NCI-H1694 treated with DMSO at 0.1 percent for 48 hours (cell line): ENCODE measurements at regions not wholly inside any gene's neighbourhood (a gene's known extent, or its start where the extent isn't known, plus 50 kb on each side); places are given as distances from the start of the nearest gene placed in this dataset.

Experiments
- DNase-seq: peaks from one replicate; lab custom pipeline; 2025; lab: John Stamatoyannopoulos, UW

DNA sequence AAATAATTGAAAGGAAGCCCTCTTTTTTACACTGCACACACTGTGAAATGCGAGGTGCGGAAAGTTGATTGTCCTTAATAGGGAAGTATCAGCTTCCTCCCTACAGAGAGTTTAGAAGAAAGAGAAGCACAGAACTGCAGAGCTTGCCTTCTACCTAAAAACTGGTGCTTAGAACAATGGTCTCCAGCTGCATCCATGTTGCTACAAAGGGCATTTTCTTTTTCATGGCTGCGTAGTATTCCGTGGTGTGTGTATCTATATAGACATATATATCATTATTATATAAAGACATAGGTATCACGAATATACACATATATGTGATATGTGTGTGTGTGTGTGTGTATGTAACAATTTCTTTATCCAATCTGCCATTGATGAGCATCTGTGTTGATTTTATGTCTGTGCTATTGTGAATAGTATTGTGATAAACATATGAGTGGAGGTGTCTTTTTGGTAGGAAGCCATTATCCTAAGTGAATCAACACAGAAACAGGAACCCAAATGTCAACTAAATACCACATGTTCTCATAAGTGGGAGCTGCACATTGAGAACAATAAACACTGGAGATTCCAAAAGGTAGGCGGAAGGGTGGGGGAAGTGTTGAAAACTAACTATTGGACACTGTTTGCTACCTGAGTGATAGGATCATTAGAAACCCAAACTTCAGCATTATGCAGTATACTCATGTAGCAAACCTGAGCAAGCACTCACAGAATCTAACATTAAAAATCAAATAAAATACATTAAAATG lies 290.0 kb upstream of the RUNX1 start:
- DNase-seq = no peak

DNA sequence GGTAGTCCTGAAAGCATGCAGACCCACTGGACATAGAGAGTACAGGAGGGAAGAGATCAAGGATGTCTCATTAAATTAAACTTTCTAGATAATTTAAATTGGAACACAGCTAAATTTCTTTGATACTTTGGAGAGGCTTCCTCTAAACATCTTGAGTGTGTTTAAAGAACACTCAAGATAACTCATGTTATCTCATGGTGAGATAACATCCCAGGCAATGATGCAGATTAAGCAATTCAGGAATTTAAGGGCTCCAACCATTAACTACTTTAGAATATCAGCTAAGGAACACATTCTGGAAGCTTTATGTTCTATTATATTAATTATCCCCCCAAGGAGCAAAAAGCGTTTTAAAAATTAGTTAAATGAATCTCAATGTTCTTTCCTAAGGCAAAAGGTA lies 289.2 kb upstream of the RUNX1 start:
- DNase-seq = no peak

DNA sequence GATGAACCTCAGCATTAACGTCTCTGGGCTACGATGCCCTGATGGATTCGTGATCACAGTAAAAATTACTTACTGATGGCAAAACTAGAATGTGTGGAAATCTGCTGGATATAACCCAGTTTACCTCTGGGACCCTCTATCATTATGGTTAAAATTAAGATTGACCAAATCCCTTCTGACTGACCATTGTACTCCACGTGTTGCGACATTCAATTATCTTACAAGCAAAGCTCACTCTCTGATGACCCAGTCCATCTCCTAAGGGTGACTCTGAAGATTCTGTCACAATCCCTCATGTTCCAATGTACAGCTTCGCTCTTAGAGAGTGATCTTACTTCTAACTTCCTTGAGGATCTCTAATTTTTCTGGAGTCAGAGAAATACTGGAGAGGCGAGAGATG lies 288.5 kb upstream of the RUNX1 start:
- DNase-seq = no peak

DNA sequence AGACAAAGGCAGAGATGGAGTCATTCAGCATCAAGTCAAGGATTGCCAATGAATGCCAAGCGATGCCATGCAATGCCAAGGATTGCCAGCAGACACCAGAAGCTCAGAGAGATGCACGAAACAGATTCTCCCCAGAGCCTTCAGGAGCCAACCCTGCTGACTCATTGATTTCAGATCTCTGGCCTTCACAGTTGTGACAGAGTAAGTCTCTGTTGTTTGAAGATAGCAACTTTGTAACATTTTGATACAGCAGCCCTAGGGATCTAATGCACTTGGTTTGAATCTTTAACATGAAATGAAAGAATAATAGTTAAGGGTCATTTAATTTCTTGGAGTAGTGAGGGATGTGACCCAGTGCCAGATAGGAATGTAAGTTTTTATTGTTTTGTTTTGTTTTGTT lies 287.4 kb upstream of the RUNX1 start:
- DNase-seq = no peak

DNA sequence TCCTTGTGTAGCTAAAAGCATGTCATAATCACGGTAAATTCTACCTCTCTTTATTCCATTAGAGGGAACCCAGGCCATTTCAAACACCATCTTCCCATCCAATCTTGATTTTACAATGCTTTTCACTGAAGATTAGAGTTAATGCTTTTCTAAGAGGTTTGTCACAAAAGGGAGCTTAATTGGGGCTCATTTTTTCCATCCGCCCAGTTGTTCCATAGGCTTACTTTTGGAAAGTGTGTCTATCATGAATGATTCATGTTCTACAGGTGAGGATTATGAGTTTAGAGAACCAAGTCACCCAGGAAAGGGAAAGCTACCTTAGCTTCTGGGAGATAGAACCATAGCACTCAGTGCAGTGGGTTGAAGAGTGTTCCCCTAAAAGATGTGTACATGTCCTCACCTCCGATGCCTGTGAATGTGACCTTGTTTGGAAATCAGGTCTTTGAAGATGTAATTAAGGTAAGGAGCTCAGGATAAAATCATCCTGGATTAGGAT lies 286.9 kb upstream of the RUNX1 start:
- no peak for DNase-seq

DNA sequence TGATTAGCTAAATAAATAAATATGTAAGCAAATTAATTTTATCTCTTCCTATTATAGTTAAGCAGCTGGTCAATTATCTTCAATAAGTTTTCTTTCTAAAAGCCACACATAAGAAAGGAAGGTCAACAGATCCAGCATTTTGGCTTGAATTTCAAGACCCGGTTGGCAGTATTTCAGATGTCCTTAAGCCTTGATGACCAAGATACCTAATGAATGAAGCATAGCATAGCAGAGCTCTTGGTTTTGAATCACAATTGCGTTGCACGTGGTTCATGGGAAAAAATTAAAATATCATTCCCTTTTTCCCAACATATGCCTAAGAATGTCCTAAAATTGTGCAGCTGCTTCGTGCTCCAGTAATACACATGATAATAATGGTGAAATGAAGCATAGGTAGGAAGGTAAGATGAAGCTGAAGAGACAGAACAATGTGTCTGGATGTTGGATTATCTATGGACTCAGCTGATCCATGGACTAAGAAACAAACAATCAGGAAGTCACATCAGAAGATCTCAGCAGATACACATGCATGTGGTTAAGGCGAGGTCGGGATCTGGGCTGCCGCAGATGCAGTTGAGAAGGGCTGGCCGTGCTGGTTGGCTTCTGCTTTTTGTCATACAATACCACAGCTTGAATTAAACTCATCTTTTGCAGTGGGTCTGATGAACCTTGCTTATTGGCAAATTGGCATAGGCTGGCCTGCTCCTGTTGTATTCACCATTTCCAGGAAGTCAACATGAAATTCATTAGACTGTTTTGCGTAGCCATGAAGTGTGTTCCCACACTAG lies 284.9 kb upstream of the RUNX1 start:
- no peak for DNase-seq

DNA sequence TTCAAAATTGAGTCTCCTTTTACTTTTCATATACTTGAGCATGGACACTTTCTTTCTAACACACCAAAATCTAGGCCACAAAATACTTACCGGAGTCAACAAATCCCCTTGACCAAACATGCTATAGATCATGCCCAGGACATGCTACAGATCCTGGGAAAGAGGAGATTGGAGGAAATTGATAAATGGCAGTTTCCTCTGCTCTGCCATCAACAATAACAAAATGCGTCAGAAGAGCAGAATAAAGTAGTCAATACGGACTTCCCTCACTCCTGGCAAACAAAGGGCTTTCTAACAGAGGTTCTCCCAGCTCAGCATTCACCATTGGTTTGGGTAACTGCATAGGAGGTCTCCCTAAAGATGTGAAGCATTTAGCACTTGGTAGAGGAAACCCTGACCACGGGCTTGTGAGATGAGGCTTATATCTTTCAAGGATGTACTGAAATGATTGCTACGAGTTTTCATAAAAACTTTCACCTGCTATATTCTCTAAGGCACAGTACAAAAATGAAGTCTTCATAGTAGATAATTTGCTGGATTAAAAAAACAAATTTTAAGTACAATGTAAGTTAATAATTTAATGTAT lies 283.8 kb upstream of the RUNX1 start:
- no peak for DNase-seq

DNA sequence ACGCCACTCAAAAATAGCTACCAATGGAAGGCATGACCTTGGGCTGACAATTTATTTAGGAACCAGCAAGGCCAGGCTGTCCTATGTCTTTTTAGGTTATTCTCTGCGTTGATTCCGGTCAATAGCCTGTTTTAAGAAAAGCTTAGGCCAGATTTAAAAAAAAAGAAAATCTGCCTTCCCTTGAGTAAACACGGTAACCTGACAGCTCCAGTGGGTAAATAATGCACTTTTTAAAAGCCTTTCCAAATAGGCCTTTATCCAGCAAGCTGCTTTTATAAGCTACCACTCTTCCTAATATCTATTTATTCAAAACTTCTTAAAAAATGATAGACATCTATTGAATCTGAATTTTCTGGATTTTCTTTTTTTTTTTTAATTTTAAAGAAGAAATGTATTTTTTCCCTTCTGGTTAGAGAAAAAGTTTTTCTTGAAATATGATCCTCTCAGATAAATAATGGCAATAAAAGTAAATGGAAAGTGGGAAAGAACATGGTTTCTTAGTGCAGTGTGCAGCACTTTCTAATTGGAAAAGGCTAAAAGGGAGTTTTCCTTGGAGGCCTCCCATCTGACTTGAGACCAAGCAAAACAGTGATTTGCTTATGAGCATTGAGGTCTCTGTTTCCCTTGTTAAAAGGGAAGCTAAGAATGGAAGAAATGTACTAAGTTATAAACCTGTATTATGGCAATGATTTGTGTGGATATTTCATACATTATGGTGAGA lies 281.0 kb upstream of the RUNX1 start:
- DNase-seq = no peak

DNA sequence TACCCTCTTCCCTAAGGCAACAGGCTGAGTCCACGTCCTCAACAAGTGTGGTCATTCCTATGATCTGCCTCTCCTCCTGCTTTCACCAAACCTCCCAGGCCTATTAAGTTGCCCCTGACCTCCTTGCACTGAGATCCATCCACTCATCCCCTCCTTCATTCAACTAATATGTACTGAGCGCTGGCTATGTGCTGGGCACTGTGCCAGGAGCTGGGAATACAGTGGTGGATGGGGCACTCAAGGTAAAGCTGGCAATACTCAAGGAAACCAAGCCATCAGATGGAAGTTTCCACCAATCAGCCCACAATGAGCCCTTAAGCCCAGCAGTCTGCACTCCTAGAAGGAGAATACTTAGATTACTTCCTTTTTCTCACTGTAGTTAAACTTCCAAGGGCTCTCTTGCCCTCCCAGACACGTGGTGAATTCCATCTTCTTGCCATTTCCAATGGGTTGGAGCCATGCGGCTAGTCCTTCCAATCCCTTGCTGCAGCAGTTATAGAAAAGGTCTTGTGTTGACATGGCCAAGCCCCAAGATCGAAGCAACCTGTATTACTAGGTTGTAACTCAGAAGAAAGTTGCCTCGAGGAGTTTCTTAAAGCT lies 279.9 kb upstream of the RUNX1 start:
- no peak for DNase-seq

DNA sequence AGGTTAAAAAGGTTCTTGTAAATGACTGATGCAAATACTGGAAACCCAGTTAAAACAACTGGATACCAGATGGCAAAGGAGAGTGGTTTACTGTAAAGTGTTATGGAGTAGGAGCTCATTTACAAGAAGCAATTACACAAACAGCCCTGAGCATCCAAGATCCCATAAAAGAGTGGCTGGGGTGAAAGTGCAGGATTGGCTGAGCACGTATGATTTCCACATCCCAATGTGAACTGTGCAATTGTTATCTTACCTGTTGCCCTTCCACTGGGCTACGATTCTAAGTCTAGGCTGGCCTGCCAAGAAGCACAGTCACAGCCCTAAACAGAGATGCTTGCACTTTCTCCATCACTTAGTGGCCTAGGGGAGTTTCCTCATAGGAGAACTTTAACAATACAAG lies 277.6 kb upstream of the RUNX1 start:
- DNase-seq = no peak

DNA sequence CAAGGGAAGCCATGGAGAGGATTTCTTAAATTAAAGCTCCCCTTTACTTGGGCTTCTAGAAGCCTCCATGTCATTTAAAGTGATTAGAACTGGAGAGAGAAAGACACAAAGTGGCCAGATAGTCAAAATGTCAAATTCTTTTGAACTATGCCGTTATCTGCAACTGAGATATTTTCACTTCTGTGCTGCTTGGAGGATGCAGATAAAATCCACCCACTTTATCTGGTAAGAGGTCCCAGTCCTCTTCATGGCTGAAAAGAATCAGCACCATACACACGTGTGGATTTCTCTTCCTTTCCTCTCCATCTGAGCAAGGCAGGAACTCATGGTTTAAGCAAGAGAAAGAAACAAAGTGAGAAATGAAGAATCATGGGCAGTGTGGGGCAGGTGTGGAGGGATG lies 276.9 kb upstream of the RUNX1 start:
- DNase-seq = no peak

DNA sequence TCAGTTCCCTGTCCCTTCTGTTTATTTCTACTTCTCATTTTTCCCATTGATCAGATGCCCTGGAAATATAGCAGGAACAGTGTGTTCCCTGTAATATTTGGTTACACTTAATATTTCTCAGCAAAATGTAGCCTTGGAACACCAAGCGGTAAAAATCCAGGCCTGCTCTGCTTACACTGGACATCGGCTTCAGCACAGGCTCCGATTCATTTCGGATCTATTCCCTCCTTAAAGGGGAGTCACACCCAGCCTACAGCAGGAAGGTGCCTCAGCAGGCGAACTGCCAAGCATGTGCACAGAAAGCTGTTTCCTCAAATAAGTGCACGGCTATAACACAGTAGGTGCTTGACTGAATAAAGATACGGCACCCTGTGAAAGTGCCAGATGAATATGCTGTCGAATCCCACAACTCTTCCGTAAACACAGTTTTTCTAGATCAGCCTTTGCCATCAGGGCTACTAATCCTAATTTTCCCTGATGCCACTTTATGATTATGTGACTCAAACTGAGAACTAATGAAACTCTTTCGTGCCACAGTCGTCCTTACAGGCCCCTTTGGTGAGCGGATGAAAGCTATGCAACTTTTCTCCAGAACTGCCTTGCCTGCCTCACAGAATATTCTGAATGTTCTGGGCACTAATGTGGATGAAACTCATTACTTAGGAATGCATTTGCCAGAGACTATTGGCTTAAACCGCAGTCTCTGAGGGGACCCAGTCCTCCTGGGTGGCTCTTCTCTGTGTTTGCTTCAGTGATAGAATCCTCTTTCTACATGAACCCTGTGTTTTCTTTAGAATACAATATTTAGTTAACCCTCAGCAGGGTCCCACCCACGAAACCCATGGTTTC lies 275.5 kb upstream of the RUNX1 start:
- DNase-seq = no peak

DNA sequence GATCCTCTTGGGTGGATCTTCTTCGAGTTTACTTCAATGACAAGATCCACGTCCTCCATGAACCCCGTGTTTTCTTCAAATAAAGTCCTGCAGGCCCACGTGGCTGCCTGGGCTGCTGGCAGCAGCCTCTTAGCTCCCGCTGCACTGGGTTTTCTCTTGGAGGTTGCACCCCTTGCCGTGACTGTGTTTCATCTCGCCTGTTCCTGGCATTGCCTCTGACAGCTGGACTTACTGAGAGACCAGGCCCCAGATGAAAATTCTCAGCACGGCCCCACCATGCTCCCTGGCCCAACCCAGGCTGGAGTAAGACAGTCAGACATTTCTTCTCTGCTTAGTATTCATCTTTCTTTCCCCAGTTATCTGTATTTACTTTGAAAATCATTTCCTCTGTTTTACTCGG lies 274.8 kb upstream of the RUNX1 start:
- DNase-seq = no peak

DNA sequence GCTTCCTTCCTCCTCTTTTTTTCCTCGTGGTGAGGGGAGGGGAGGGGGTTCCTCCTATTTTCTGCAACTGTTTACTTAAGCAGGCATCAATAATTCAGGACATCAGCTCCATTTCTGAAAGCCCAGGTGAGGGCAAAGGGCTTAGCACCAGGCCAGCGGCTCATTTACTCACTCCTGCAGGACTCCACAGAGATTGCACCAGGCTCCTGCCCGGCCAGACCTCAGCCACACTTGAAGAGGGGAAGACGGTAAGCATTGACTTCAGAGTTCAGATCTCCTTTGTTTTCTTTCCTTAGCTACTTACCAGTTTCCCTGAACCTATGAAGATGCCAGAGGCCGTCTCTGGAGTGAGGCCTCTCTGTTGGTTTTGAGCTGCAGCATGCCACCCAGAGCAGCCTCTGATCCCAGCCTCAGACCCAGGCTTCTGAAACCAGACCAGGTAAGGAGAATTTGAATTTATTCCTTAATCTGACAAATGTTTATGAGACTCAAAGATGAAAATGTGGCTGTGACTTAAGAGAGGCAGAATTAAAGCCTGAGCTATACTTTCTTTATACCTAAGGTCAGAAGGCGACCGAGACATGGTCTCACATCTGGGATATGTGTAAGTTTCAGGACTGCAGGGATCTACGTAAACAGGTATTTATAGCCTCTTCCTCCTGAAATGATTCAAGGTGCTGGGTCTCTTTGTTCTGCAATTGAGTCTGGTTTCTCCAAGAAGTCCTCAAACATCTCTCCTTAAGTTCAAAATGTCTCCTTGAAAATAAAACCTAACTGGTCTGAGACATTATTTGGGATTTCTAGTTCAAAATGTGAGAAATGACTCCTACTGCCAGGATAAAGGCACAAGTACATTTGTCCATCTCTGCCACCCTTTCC lies 272.5 kb upstream of the RUNX1 start:
- no peak for DNase-seq

DNA sequence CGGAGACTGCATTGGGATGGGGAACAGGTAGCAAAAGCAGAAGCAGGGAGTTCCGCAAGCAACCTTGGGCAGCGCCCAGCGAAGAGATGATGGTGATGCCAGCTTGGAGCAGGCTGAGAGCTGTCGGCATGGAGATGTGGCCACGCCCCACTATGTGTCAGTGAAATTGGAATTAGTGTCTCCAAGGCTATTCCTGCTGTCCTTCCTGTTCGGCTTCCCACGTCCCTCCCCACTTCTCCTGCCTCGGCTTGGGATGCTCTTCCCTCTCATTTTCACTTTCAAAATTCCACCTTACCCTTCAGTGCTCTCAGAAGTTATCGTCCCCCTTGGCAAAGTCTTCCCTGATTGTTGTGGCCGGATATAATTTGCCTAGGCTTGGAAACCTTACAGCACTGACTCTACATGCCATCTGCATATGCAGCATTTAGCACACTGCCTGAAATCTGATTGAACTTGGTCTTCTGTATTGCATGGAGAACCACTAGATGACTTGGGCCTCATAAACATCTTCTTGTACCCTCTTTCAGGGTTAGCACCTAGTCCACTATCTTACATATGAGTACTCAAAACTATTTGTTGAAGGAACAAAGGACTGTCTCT lies 270.7 kb upstream of the RUNX1 start:
- DNase-seq = no peak

DNA sequence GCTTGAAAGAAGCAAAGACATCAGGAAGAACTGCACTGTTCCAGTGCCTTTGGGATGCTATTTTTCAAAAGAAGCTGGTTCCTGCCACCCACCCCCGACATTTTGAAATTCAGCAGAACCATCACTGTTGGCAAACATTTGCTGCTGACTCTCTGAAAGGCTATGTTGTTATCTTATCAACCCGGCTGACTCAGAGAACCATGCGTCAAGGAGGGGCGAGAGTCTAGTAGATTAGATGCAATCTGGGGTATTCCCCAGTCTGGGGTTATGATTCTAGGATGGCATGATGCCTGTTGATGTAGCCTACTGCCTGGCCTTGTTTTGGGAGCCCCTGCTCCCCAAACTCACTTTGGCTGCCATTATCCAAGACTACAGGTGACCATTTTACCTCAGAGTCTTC lies 267.8 kb upstream of the RUNX1 start:
- DNase-seq = no peak

DNA sequence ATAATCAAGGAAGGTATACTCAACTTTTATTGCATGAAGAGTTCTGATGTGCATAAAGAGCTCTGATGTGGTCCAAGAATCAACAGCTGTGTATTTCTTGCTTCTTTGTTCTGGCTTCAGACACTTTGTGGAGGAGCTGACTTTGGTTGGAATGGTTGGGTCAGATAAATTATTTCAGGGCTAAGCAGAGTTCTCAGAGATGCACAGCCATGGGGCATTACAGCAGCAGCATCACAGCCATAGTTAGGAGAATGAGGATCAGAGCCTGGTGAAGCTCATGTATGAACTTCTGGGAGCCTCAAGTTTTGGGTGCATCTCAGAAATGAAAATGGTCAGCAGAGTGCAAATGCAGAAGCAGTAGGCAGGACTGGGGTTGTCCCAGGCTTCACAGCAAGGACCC lies 267.4 kb upstream of the RUNX1 start:
- DNase-seq = no peak

DNA sequence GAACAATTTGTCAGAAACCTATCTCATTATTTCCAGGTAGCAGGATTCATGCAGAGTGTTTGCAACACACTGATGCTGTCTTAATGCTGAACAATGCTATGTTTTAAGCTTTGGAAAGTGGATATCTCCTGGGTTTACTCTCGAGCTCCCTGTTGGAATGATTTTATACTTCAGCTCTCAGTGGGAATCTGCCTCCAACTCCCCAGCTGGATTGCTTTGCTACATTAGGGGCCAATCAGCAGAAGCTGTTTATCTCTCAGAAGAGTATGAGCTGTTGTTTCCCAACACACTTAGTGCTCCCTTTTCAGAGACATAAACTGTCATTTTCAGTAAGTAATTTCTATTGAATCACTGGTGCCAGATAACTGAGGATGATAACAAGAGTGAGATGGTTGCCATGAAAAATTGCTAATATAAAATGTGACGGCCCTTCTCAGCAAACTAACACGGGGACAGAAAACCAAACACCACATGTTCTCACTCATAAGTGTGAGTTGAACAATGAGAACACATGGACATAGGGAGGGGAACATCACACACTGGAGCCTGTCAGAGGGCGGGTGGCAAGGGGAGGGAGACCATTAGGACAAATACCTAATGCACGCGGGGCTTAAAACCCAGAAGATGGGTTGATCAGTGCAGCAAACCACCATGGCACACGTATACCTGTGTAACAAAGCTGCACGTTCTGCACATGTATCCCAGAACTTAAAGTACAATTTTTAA lies 265.9 kb upstream of the RUNX1 start:
- no peak for DNase-seq

DNA sequence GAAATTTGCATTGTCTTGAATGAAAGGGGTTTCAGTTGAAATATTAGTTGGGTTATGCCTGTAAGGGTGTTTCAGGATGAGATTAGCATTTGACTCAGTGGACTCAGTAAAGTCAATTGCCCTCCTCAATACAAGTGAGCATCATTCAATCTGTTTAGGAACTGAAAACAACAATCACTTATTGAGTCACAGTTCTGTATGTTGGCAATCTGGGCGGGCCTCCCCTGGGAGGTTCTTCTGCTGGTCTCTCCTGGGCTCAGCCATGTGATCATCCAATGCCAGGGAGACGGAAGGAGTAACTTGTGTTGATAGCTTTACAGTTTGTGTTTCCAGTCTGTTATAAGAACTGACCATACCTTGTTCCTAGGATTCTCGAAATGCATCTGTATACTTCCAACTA lies 262.9 kb upstream of the RUNX1 start:
- DNase-seq = no peak
